ENCODE measurements at regions not wholly inside any gene's neighbourhood (a gene's known extent, or its start where the extent isn't known, plus 50 kb on each side); places are given as distances from the start of the nearest gene placed in this dataset.
"Not testable (repeated sequence)": the region's sequence is repeated elsewhere in the genome, so short reads cannot be mapped to it uniquely, and the experiment has no call there.

DNA sequence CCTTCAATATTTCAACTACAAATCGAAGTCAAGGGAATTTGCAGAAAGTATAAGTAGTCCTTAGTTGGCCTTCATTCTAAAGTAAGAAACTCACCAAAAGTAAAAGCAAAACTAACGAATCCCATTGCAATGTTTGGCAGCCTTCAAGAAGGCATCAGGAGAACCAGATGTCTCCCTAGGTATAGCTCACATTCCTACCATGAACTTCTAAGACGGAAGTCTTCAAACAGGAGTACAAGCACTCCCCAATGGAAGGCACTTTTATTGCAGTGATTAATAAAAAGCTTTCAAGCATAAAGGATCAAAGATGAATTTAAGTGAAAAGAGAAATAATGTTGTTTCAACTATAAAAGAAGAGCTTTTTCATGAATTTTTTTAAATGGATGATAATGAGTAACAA, 236.0 kb upstream of the NR5A2 start:
- DNase-seq (ENCODE audit: low read depth in 2 of 2) = no peak

- DNase-seq (ENCODE audit: low read depth in 2 of 2) = no peak
Measured at GRCh38 chr1:199792874-199793273, 234.6 kb upstream of the NR5A2 start.

DNA sequence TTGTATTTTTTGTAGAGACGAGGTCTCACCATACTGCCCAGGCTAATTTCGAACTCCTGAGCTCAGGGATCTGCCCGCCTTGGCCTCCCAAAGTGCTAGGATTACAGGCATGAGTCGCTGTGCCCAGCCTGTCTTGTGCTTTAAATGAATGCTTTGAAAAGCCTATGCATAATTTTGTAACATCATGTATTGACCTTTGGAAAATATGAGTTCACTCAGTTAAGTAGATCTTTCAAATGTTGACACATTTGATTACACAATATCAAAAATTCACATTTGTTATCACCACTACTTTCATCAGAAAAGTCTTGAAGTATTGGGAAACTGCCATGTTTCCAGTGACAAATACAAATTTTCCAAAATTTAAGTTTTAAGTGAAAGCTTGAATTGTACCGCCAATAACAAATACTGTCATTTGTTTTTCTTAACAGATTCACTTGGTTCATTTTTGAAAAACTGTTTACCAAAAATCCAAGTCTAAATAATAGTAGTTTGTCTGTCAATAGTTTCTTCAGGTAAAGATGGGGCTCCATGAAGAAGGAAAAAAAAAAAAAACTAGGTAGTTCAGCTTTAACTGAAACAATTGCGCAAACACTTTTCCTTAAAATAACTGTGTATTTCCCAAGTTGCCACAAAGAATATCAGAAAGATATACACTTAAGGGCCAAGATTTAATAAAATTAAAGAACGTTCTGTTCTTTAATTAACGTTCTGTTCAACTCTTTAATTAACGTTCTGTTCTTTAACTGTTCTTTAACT, 233.2 kb upstream of the NR5A2 start:
- no peak for DNase-seq (ENCODE audit: low read depth in 2 of 2)

- no peak for DNase-seq (ENCODE audit: low read depth in 2 of 2)
Measured at GRCh38 chr1:199799116-199799515, 228.4 kb upstream of the NR5A2 start.

GRCh38 chr1:199804526-199804925, 223.0 kb upstream of the NR5A2 start:
- no peak for DNase-seq (ENCODE audit: low read depth in 2 of 2)

GRCh38 chr1:199808110-199808870, 219.2 kb upstream of the NR5A2 start:
- no peak for DNase-seq (ENCODE audit: low read depth in 2 of 2)

GRCh38 chr1:199809311-199809710, 218.2 kb upstream of the NR5A2 start:
- DNase-seq (ENCODE audit: low read depth in 2 of 2) = no peak

DNA sequence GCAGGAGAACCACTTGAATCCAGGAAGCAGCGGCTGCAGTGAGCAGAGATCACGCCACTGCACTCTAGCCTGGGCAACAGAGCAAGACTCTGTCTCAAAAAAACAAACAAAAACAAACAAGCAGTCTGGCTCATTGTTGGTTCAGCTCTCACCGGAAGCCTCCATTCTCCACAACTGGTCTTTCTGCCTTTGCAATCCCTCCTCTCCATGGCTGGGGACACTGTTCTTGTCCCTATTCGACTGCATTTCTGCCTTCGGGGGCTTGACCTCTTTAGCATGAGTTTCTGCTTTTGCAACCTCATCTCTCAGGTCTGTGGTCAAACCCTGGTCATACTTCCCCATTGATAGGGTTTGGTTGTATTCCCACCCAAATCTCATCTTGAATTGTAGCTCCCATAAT, 216.3 kb upstream of the NR5A2 start:
- DNase-seq (ENCODE audit: low read depth in 2 of 2) = no peak

DNA sequence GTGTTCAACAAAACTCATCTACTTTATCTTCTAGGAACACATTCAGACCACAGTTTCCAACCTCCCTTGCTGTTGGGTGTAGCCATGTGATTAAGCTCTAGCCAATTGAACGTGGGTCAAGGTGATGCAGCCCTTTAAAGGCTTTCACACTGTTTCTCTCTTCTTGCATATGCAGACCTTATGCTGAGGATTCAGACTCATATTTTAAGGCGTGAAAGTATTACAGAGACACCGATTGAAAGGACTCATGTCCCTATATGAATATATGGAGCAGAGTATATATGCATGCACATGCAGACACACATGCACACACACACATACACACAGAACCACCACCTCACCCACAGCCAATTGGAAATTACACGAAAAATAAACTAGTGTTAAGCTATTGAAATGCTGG, 214.3 kb upstream of the NR5A2 start:
- no peak for DNase-seq (ENCODE audit: low read depth in 2 of 2)

DNA sequence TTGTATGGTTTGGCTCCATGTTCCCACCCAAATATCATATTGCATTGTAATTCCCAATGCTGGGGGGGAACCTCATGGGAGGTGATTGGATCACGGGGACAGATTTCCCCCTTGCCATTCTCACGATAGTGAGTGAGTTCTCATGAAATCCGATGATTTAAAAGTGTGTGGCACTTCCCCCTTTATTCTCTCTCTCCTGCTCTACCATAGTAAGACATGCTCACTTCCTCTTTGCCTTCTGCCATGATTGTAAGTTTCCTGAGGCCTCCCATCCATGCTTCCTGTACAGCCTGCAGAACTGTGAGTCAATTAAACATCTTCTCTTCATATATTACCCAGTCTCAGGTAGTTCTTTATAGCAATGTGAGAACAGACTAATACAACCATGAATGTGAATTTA, 211.6 kb upstream of the NR5A2 start:
- DNase-seq (ENCODE audit: low read depth in 2 of 2) = no peak

GRCh38 chr1:199817266-199817665, 210.2 kb upstream of the NR5A2 start:
- DNase-seq (ENCODE audit: low read depth in 2 of 2) = no peak

GRCh38 chr1:199821029-199821779, 206.3 kb upstream of the NR5A2 start:
- no peak for DNase-seq (ENCODE audit: low read depth in 2 of 2)

- DNase-seq (ENCODE audit: low read depth in 2 of 2) = no peak
Measured at GRCh38 chr1:199832451-199832850, 195.1 kb upstream of the NR5A2 start.

DNA sequence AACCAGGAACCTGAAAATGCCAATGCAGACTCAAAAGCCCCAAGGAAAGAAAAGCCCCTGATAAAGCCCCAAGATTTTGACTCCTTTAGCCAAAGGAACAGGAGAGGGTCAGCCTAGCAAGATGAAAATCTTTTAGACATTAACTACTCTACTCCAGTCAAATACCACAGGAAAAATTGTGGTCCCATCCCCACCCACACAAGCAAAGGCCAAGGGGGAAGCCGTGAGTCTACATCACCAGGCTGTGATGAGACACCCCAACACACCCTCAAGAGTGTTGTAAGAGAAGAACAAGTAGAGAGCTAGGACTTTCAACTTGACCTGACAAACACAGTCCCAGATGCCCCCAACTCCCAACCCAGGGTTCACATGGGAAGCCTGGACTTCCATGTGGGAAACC, 192.8 kb upstream of the NR5A2 start:
- no peak for DNase-seq (ENCODE audit: low read depth in 2 of 2)

DNA sequence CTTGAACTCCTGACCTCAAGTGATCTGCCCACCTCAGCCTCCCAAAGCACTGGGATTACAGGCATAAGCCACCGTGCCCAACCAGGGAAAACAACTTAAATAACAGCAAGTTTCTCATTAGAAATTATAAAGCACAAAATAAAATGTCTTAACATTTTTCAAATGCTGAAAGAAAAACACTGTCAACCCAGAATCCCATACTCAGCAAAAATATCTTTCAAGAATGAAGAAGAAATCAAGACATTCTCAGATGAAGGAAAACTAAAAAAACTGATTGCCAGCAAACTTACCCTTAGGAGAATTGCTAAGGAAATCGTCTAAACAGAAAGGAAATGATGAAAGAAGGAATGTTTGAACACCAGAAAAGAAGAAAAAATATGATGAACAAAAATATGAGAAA, 191.1 kb upstream of the NR5A2 start:
- DNase-seq (ENCODE audit: low read depth in 2 of 2) = no peak

GRCh38 chr1:199837321-199837720, 190.2 kb upstream of the NR5A2 start:
- DNase-seq (ENCODE audit: low read depth in 2 of 2) = no peak

DNA sequence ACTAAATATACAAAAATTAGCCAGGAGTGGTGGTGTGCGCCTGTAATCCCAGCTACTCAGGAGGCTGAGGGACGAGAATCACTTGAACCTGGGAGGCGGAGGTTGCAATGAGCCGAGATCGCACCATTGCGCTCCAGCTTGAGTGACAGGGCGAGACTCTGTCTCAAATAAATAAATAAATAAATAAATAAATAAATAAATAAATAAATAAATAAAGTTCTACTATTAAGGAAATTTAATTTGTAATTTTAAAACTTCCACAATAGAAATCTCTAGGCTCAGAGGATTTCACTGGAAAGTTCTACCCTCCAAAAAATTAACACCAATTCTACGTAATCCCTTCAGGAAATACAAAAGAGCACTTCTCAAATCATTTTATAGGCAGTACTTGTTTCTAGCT, 187.9 kb upstream of the NR5A2 start:
- not testable (repeated sequence) for DNase-seq (ENCODE audit: low read depth in 2 of 2)

DNA sequence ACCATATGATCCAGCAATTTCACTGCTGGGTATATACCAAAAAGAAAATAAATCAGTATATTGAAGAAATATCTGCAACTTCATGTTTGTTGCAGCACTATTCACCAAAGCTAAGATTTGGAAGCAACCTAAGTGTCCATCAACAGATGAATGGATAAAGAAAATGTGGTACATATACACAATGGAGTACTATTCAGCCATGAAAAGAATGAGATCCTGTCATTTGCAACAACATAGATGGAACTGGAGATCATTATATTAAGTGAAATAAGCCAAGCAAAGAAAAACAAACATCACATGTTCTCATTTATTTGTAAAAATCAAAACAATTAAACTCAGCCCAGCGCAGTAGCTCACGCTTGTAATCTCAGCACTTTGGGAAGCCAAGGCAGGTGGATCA, 184.4 kb upstream of the NR5A2 start:
- DNase-seq (ENCODE audit: low read depth in 2 of 2) = not testable (repeated sequence)

DNA sequence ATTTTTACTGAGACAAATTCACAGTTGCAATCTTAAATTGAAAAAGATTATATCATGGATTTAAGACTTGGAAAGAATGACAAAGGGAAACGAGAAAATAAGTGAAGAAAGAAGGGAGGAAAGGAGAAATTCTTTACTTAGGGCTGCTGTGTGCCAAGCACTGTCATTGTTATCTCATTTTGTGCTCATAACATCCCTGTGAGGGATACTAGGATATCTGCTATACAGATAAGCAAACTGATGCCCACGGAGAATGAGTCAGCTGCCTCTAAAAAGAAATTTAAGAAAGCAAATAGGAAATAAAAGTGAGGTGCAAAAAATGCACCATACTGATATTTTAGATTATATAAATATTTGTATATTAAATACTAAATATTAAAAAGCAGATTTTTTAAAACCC, 183.6 kb upstream of the NR5A2 start:
- no peak for DNase-seq (ENCODE audit: low read depth in 2 of 2)

DNA sequence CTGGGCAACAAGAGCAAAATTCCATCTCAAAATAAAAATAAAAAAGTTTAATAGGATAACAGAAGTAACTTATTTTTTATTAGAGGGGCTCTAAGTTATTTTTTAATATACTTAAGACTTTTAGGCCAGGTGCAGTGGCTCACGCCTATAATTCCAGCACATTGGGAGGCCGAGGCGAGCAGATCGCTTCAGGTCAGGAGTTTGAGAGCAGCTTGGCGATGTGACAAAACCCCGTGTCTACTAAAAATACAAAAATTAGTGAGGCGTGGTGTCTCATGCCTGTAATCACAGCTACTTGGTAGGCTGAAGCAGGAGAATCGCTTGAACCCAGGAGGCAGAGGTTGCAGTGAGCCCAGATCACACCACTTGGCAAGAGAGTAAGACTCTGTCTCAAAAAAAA, 180.5 kb upstream of the NR5A2 start:
- no peak for DNase-seq (ENCODE audit: low read depth in 2 of 2)

GRCh38 chr1:199851439-199852140, 175.9 kb upstream of the NR5A2 start:
- no peak for DNase-seq (ENCODE audit: low read depth in 2 of 2)

DNA sequence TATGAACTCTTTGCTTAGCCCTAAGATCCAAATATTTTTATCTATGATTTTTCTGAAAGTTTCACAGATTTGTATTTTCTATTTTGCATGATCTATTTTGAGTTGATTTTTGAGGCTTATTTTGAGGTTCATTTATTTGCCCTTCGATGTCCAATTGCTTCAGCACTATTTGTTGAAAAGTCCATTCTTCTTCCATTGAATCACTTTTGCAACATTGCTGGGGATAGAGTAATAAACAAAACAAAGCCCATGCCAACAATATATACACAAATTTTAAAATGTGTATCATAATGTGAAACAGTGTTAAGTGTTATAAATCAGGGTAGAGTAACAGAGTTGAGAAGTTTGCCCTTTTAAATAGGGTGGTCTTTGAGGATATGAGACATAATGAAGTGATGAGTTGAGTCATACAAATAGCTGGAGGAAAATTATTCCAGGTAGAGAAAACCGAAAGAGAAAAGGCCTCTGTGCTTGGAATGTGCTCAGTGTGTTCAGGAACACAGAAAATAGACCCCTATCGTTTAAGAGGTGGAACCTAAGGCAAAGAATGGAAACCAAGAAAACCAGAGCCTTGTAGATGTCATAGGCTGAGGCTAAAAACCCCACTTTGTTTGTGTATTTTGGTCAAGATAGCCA, 172.7 kb upstream of the NR5A2 start:
- DNase-seq (ENCODE audit: low read depth in 2 of 2) = no peak
